Progenitor cell of endocrine pancreas (in vitro differentiated cells): ENCODE measurements at regions not wholly inside any gene's neighbourhood (a gene's known extent, or its start where the extent isn't known, plus 50 kb on each side); places are given as distances from the start of the nearest gene placed in this dataset.
A peak's percentile ranks its signal among the peaks of the same experiment; 100 is the strongest.
"Not testable (repeated sequence)": the region's sequence is repeated elsewhere in the genome, so short reads cannot be mapped to it uniquely, and the experiment has no call there.

Experiments used
- DNase-seq: peaks from one replicate; pipeline ENCODE4 v3.0.0; 2021; ENCODE audit warnings: low spot score; ENCODE audit not compliant: unreplicated experiment
- H3K27ac Mint-ChIP-seq: 2 replicates; pipeline ENCODE4 v1.8.0; 2021; ENCODE audit warnings: mild to moderate bottlenecking, moderate library complexity, mixed read lengths
- H3K27me3 Mint-ChIP-seq: 2 replicates; pipeline ENCODE4 v1.8.0; 2021; ENCODE audit warnings: mixed read lengths
- H3K36me3 Mint-ChIP-seq: 2 replicates; pipeline ENCODE4 v1.8.0; 2022; ENCODE audit warnings: mixed read lengths; ENCODE audit not compliant: insufficient read depth
- H3K4me1 Mint-ChIP-seq: 2 replicates; pipeline ENCODE4 v1.8.0; 2021; ENCODE audit warnings: low read depth, mixed read lengths
- H3K4me3 Mint-ChIP-seq: 2 replicates; pipeline ENCODE4 v1.8.0; 2021; ENCODE audit warnings: low read depth, mild to moderate bottlenecking, moderate library complexity, mixed read lengths
- H3K9me3 Mint-ChIP-seq: 2 replicates; pipeline ENCODE4 v1.8.0; 2021; ENCODE audit warnings: low read depth, mixed read lengths
- TF ChIP-seq, protein P1 (sequence below): fragments of 200-600 bp; sonication (generic); IDR thresholded peaks from one replicate; pipeline ENCODE4 v1.5.0; 2021; ENCODE audit warnings: antibody characterized with exemption, mild to moderate bottlenecking; ENCODE audit not compliant: unreplicated experiment

DNA sequence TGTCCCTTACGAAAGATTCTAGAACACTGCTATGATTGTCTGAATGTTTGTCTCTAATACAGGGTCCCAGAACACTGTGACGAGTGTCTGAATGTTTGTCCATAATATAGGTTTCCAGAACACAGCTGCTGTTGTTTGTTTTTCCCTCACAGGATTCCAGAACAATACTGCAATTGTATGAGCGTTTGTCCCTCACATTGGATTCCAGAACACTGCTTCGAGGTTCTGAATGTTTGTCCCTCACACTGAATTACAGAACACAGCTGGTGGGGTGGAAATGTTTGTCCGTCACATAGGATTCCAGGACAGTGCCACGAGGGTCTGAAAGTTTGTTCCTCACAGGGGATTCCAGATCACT lies 199.0 kb downstream of the FOXD4L6 start:
- H3K36me3 Mint-ChIP-seq, result peaks cover 11% of the 10 kb centered on the region

GRCh38 chr9:40928803-40929487 lies 199.5 kb downstream of the FOXD4L6 start:
- Mint-ChIP-seq H3K27me3 (no peaks in the 10 kb centered on the region), H3K27ac (no peak overlapping the region), H3K36me3 (peaks cover 11% of the 10 kb centered on the region), H3K4me3 (no peak overlapping the region), H3K9me3 (peaks cover 68% of the 10 kb centered on the region), H3K4me1 (no peaks in the 10 kb centered on the region)
- DNase-seq, result no peak
- TF ChIP-seq, protein P1, sequence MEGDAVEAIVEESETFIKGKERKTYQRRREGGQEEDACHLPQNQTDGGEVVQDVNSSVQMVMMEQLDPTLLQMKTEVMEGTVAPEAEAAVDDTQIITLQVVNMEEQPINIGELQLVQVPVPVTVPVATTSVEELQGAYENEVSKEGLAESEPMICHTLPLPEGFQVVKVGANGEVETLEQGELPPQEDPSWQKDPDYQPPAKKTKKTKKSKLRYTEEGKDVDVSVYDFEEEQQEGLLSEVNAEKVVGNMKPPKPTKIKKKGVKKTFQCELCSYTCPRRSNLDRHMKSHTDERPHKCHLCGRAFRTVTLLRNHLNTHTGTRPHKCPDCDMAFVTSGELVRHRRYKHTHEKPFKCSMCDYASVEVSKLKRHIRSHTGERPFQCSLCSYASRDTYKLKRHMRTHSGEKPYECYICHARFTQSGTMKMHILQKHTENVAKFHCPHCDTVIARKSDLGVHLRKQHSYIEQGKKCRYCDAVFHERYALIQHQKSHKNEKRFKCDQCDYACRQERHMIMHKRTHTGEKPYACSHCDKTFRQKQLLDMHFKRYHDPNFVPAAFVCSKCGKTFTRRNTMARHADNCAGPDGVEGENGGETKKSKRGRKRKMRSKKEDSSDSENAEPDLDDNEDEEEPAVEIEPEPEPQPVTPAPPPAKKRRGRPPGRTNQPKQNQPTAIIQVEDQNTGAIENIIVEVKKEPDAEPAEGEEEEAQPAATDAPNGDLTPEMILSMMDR, result no peak

More for the DNA sequence above, 199.0 kb downstream of the FOXD4L6 start:
- peaks cover 63% of the 10 kb centered on the region for H3K9me3 Mint-ChIP-seq
- H3K4me1 Mint-ChIP-seq, H3K27ac Mint-ChIP-seq, H3K27me3 Mint-ChIP-seq, H3K4me3 Mint-ChIP-seq, DNase-seq: not testable (repeated sequence)

DNA sequence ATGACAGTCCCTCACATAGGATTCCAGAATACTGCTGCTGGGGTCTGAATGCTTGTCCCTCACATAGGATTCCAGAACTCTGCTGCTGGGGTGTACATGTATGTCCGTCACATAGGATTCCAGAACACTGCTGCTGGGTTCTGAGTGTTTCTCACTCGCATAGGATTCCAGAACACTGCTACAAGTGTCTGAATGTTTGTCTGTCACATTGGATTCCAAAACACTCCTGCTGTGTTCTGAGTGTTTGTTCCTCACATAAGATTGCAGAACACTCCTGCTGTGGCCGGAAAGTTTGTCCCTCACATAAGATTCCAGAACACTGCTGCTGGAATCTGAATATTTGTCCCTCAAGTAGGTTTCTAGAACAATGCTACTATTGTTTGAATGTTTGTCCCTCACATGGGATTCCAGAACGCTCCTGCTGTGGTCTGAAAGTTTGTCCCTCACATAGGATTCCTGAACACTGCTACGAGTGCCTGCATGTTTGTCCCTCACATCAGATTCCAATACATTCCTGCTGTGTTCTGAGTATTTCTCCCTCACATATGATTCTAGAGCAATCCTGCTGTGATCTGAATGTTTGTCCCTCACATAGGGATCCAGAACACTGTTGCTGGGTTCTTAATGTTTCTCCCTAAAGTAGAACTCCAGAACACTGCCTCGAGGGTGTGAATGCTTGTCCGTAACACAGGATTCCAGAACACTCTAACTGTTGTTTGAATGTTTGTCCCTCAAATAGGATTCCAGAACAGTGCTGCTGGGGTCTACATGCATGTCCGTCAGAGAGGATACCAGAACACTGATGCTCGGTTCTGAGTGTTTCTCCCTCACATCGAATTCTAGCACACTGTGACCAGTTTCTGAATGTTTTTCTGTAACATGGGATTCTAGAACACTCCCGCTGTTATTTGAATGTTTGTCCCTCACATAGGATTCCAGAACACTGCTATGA lies 200.4 kb downstream of the FOXD4L6 start:
- no peak overlapping the region for H3K27ac Mint-ChIP-seq
- TF ChIP-seq, protein P1, result no peak
- H3K9me3 Mint-ChIP-seq, result peaks cover 76% of the 10 kb centered on the region
- H3K4me3 Mint-ChIP-seq, result no peak overlapping the region
- H3K27me3 Mint-ChIP-seq, result no peaks in the 10 kb centered on the region
- DNase-seq, result no peak
- H3K36me3 Mint-ChIP-seq, result peaks cover 11% of the 10 kb centered on the region
- H3K4me1 Mint-ChIP-seq, result no peaks in the 10 kb centered on the region

- Mint-ChIP-seq H3K36me3 (peaks cover 10% of the 10 kb centered on the region), H3K27ac (no peak overlapping the region), H3K27me3 (no peaks in the 10 kb centered on the region), H3K4me1 (no peaks in the 10 kb centered on the region), H3K9me3 (peaks cover 82% of the 10 kb centered on the region), H3K4me3 (no peak overlapping the region)
- TF ChIP-seq, protein P1, result no peak
- DNase-seq, result no peak
Observed at GRCh38 chr9:40927260-40927631, 201.2 kb downstream of the FOXD4L6 start.

- H3K4me1 Mint-ChIP-seq, result no peaks in the 10 kb centered on the region
- DNase-seq, result no peak
- H3K27me3 Mint-ChIP-seq, result no peaks in the 10 kb centered on the region
- H3K36me3 Mint-ChIP-seq, result peaks cover 5% of the 10 kb centered on the region
- no peak overlapping the region for H3K4me3 Mint-ChIP-seq
- H3K27ac Mint-ChIP-seq, result peak overlapping the region; percentile 56
- peaks cover 78% of the 10 kb centered on the region for H3K9me3 Mint-ChIP-seq
- TF ChIP-seq, protein P1, result no peak
Observed at GRCh38 chr9:40926404-40927259, 201.8 kb downstream of the FOXD4L6 start.
